ENCODE measurements at regions not wholly inside any gene's neighbourhood (a gene's known extent, or its start where the extent isn't known, plus 50 kb on each side); places are given as distances from the start of the nearest gene placed in this dataset.

- Histone ChIP-seq H3K36me3 (no peaks in the 10 kb centered on the region), H3K27me3 (replicated peaks; ENCODE audit: insufficient read depth) (no peaks in the 10 kb centered on the region), H3K4me1 (replicated peaks) (no peaks in the 10 kb centered on the region), H3K27ac (no peak overlapping the region), H3K9me3 (no peaks in the 10 kb centered on the region), H3K4me3 (no peak overlapping the region)
- no peak for TF ChIP-seq POLR2A (IDR thresholded peaks at IDR 0.05)
- TF ChIP-seq CTCF (IDR thresholded peaks at IDR 0.05) = no peak
- no peak for TF ChIP-seq POLR2AphosphoS5 (IDR thresholded peaks at IDR 0.05)
- WGBS = 96% methylated on average over 8 of the region's 8 CpGs
- intact Hi-C loops (cut with DNase I) = no loop called here
- DNase-seq (ENCODE audit: low spot score) = no peak
Measured at GRCh38 chr4:138964716-138965426, 50.7 kb upstream of the NOCT start.

GRCh38 chr4:138963412-138963811, 52.2 kb upstream of the NOCT start:
- Histone ChIP-seq H3K36me3 (no peaks in the 10 kb centered on the region), H3K27ac (no peak overlapping the region), H3K9me3 (no peaks in the 10 kb centered on the region), H3K4me3 (no peak overlapping the region), H3K27me3 (replicated peaks; ENCODE audit: insufficient read depth) (no peaks in the 10 kb centered on the region), H3K4me1 (replicated peaks) (no peaks in the 10 kb centered on the region)
- intact Hi-C loops (cut with DNase I) = no loop called here
- DNase-seq (ENCODE audit: low spot score) = no peak
- no peak for TF ChIP-seq POLR2AphosphoS5 (IDR thresholded peaks at IDR 0.05)
- TF ChIP-seq POLR2A (IDR thresholded peaks at IDR 0.05) = no peak
- TF ChIP-seq CTCF (IDR thresholded peaks at IDR 0.05) = no peak
- 69% methylated on average over 4 of the region's 4 CpGs for WGBS

- Histone ChIP-seq H3K4me1 (replicated peaks) (no peaks in the 10 kb centered on the region), H3K27me3 (replicated peaks; ENCODE audit: insufficient read depth) (no peaks in the 10 kb centered on the region), H3K36me3 (no peaks in the 10 kb centered on the region), H3K9me3 (no peaks in the 10 kb centered on the region), H3K27ac (no peak overlapping the region), H3K4me3 (no peak overlapping the region)
- 67% methylated on average over 1 of the region's 1 CpG for WGBS
- TF ChIP-seq POLR2AphosphoS5 (IDR thresholded peaks at IDR 0.05) = no peak
- no peak for TF ChIP-seq CTCF (IDR thresholded peaks at IDR 0.05)
- no peak for TF ChIP-seq POLR2A (IDR thresholded peaks at IDR 0.05)
- DNase-seq (ENCODE audit: low spot score) = no peak
- intact Hi-C loops (cut with DNase I) = no loop called here
Measured at GRCh38 chr4:138961664-138962063, 53.9 kb upstream of the NOCT start.

- 87% methylated on average over 5 of the region's 5 CpGs for WGBS
- TF ChIP-seq POLR2AphosphoS5 (IDR thresholded peaks at IDR 0.05) (no peak), POLR2A (IDR thresholded peaks at IDR 0.05) (no peak), CTCF (IDR thresholded peaks at IDR 0.05) (no peak)
- no peaks in the 10 kb centered on the region for H3K9me3 ChIP-seq
- intact Hi-C loops (cut with DNase I) = no loop called here
- no peaks in the 10 kb centered on the region for H3K27me3 ChIP-seq (replicated peaks; ENCODE audit: insufficient read depth)
- no peak overlapping the region for H3K27ac ChIP-seq
- H3K4me1 ChIP-seq (replicated peaks) = no peaks in the 10 kb centered on the region
- H3K4me3 ChIP-seq = no peak overlapping the region
- no peak for DNase-seq (ENCODE audit: low spot score)
- no peaks in the 10 kb centered on the region for H3K36me3 ChIP-seq
Measured at GRCh38 chr4:138961129-138961528, 54.5 kb upstream of the NOCT start.

- TF ChIP-seq POLR2AphosphoS5 (IDR thresholded peaks at IDR 0.05) (no peak), POLR2A (IDR thresholded peaks at IDR 0.05) (no peak), CTCF (IDR thresholded peaks at IDR 0.05) (no peak)
- H3K27ac ChIP-seq = no peak overlapping the region
- no peak for DNase-seq (ENCODE audit: low spot score)
- H3K36me3 ChIP-seq = no peaks in the 10 kb centered on the region
- no peak overlapping the region for H3K4me3 ChIP-seq
- intact Hi-C loops (cut with DNase I) = no loop called here
- H3K9me3 ChIP-seq = no peaks in the 10 kb centered on the region
- H3K4me1 ChIP-seq (replicated peaks) = no peaks in the 10 kb centered on the region
- 49% methylated on average over 4 of the region's 4 CpGs for WGBS
- no peaks in the 10 kb centered on the region for H3K27me3 ChIP-seq (replicated peaks; ENCODE audit: insufficient read depth)
Measured at GRCh38 chr4:138960175-138960710, 55.3 kb upstream of the NOCT start.
